Activated CD8-positive, alpha-beta memory T cell treated with anti-CD3 and anti-CD28 coated beads for 48 hours (primary cell): ENCODE measurements at regions not wholly inside any gene's neighbourhood (a gene's known extent, or its start where the extent isn't known, plus 50 kb on each side); places are given as distances from the start of the nearest gene placed in this dataset.

Experiments used
- DNase-seq, 3 experiments: peaks; one replicate each; pipeline ENCODE4 v3.0.0-alpha.2; 2020; ENCODE audit warnings: low read depth in 2 of 3, low spot score in 2 of 3

DNA sequence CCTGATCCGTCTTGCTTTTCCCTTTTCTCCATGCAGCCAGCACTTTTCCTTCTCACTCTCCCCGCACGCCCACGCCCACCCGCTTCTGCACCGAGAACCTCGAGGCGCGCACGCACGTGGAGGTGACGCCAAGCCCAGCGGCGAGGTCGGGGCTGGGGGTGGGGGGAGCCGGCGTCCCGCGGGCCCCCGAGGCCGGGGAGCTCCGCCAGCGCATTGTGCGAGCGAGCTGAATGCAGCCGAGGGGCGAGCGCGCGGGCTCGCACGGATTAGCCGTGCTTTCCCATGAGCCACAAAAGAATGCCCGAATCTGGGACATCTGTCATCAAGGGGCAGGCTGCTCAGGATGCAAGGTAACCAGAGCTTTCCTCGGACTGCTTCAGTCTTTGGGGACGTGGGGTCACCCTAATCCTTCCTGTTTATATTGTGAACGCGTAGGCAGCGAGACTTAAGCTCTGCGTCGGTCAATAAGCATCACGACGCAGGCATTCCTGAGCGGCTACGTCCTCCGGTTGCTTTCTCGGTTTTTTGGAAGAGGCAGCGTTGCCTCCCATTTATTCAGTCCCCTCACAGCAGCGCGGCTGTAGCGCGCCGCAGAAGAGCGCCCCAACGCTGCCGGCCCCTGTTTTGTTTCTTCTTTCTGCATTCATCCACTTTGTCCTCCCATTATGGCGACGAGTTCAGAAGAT, 67.3 kb upstream of the AKT3 start:
- no peak for DNase-seq

DNA sequence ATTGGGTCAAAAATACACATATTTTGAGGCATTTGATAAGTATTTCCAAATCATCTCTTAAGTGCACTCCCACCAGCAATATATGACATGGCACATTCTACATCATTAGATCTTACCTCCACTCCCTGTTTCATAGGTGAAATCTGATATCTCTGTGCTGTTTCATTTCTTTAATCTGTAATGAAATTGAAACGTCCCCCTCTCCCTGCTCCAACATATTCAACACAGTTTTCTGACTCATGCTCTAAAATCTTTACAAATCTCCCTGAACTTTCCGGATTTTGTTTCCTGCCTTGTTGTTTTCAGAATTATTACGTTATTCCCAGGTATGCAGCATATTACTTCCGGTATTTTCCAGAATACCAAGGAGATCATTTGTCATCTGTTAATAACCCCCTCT, 66.1 kb upstream of the AKT3 start:
- no peak for DNase-seq

GRCh38 chr1:243912347-243912746, 62.3 kb upstream of the AKT3 start:
- DNase-seq, result no peak

- DNase-seq, result no peak
These were observed 60.6 kb upstream of the AKT3 start for GRCh38 chr1:243910607-243911006.

DNA sequence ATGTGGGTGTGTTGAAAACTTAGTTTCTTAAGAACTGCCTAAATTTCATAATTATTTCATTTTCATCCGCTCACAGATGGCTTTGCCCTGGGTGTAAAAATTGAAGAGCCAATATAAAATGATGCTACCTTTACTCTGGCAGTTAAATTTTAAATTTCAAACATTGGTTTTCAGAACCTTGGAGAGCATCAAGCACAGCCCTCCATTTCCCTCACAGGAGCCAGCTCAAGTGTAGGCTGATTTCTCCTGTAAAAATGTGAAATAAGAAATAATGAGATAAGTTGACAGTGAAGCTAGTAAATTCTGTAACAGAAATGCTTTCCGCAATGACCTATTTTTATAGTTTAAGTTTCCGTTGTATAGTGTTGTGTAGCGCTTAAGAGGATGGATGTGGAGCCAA, 53.9 kb upstream of the AKT3 start:
- no peak for DNase-seq

- DNase-seq, result no peak
These were observed 53.0 kb upstream of the AKT3 start for GRCh38 chr1:243903041-243903440.

- DNase-seq, result no peak
These were observed 52.1 kb upstream of the AKT3 start for GRCh38 chr1:243902100-243902499.
